ENCODE measurements at regions not wholly inside any gene's neighbourhood (a gene's known extent, or its start where the extent isn't known, plus 50 kb on each side); places are given as distances from the start of the nearest gene placed in this dataset.

- TF ChIP-seq CTCF (IDR thresholded peaks at IDR 0.05) (no peak), POLR2A (IDR thresholded peaks at IDR 0.05) (no peak)
Observed at GRCh38 chr14:101019990-101020710, 116.6 kb upstream of the RTL1 start.

All from right lobe of liver (tissue), 4 donors.